ENCODE measurements at regions not wholly inside any gene's neighbourhood (a gene's known extent, or its start where the extent isn't known, plus 50 kb on each side); places are given as distances from the start of the nearest gene placed in this dataset.
A peak's percentile ranks its signal among the peaks of the same experiment; 100 is the strongest.

DNA sequence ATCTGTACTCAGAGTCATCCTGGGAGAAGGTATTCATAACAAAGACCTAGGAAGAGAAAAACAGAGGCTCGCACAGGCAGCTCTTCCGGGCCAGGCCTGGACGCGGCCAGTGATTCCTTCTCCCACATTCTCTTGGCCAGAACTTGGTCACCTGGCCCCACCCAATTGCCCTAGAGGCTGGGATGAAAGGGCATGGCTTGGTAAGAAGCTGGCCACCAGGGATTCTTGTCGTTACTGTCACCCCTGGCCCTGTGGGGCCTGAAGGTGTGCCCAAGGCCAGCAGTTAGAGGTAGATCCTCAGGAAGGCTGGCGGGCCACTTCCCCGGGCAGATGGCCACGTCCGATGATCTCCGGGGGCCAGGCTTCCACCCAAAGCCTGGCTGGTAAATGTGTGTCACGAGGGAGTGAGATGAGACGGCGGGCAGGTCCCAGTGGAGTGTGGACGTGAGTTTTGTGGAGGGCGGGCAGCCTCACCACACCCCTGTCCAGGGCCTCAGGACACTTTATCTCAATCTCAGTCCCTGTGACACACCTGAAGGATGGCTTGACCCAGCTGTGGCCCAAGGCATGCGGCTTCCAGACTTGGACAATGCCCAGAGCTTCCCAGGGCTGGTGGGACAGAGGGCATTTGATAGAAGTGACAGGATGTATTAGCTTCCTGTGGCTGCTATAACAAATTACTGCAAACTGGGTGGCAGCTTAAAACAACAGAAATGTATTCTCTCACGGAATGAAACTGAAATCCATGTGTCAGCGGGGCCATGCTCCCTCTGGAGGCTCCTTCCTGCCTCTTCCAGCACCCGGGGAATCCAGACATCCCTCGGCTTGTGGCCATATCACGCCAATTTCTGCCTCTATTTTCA, 66.3 kb upstream of the GSE1 start:
- H3K27ac Mint-ChIP-seq = peak overlapping the region in 1 of 3 donors; percentile 43
- H3K4me1 Mint-ChIP-seq = peaks cover 0 to 9% (median 0%) of the 10 kb centered on the region in 3 donors
- H3K9me3 Mint-ChIP-seq = peaks cover 0 to 3% (median 0%) of the 10 kb centered on the region in 3 donors
- no peaks in the 10 kb centered on the region for H3K27me3 Mint-ChIP-seq
- H3K36me3 Mint-ChIP-seq = no peaks in the 10 kb centered on the region
- peak overlapping the region in 1 of 4 donors; percentile 17 for H3K4me3 Mint-ChIP-seq

DNA sequence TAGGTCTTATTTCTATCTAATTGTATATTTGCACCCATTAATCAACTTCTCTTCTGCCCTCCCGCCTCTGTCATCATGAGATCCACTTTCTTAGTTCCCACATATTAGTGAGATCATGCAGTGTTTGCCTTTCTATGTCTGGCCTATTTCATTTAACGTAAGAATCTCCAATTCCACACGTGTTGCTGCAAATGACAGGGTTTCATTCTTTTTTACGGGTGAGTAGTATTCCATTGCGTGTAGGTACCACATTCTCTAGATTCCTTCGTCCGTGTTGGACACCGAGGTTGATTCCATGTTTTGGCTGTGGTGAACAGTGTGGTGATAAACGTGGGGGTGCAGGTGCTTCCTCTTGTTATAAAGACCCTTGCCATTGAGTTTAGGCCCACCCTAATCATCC, 64.7 kb upstream of the GSE1 start:
- no peaks in the 10 kb centered on the region for H3K27me3 Mint-ChIP-seq
- H3K36me3 Mint-ChIP-seq = no peaks in the 10 kb centered on the region
- H3K4me1 Mint-ChIP-seq = peaks cover 3 to 13% (median 5%) of the 10 kb centered on the region in 3 donors
- H3K4me3 Mint-ChIP-seq = no peak overlapping the region
- H3K9me3 Mint-ChIP-seq = peaks cover 0 to 3% (median 0%) of the 10 kb centered on the region in 3 donors
- no peak overlapping the region for H3K27ac Mint-ChIP-seq

DNA sequence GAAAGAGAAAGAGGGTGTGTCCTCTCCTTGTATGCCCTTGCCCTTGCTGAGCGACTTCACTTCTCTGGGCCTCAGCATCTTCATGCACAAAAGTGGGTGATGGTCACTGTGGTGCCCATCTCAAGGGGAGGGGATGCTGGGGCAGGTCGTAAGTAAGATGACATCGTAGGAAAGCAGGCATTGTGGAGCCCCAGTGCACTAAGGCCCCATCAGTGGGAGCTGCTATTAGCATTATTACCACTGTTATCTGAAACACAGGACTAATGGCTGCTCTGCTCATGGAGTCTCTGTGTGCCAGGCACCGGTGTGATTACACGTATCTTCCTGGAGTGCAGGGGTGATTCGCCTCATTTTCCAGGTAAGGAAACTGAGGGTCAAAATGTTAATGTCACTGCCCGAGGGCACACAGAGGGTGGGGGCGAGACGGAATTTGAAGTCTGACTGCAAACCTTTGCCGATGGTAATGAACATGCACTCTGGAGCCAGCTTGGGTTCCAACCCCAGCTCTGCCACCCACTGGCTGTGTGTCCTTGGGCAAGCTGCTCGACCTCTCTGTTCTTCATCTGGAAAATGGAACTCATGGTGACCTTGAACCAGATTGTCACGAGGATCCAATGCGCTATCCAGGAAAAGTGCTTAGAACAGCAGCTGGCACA, 63.2 kb upstream of the GSE1 start:
- peaks cover 7 to 22% (median 8%) of the 10 kb centered on the region in 3 donors for H3K4me1 Mint-ChIP-seq
- peaks cover 0 to 3% (median 0%) of the 10 kb centered on the region in 3 donors for H3K9me3 Mint-ChIP-seq
- no peaks in the 10 kb centered on the region for H3K27me3 Mint-ChIP-seq
- peak overlapping the region in 1 of 4 donors; percentile 80 for H3K4me3 Mint-ChIP-seq
- no peaks in the 10 kb centered on the region for H3K36me3 Mint-ChIP-seq
- peak overlapping the region in 1 of 3 donors; percentile 75 for H3K27ac Mint-ChIP-seq

DNA sequence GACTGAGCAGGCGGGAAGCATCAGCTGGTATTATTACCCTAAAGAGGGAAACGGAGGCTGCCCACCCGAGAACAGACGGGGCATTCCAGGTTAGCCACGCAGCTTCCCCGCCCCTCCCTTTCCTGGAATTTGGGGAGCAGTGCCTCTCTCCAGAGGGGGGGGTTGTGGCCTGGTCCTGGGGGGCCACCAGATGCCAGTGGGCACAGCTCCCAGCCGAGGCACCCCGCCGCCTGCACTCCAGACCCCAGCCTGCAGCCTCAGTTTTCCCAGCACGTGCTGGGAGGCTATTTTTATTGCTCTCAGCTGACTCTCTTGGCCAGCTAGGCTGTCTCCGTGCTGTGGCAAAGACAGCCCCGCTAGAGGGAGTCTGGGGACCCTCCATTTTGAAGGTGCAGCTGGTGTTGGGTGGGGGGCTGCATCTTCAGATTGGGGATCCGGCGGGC, 62.7 kb upstream of the GSE1 start:
- Mint-ChIP-seq H3K4me1 (peaks cover 7 to 21% (median 8%) of the 10 kb centered on the region in 3 donors), H3K9me3 (peaks cover 0 to 3% (median 0%) of the 10 kb centered on the region in 3 donors), H3K4me3 (peak overlapping the region in 1 of 4 donors; percentile 80), H3K27me3 (no peaks in the 10 kb centered on the region), H3K27ac (peak overlapping the region in 1 of 3 donors; percentile 75), H3K36me3 (no peaks in the 10 kb centered on the region)

DNA sequence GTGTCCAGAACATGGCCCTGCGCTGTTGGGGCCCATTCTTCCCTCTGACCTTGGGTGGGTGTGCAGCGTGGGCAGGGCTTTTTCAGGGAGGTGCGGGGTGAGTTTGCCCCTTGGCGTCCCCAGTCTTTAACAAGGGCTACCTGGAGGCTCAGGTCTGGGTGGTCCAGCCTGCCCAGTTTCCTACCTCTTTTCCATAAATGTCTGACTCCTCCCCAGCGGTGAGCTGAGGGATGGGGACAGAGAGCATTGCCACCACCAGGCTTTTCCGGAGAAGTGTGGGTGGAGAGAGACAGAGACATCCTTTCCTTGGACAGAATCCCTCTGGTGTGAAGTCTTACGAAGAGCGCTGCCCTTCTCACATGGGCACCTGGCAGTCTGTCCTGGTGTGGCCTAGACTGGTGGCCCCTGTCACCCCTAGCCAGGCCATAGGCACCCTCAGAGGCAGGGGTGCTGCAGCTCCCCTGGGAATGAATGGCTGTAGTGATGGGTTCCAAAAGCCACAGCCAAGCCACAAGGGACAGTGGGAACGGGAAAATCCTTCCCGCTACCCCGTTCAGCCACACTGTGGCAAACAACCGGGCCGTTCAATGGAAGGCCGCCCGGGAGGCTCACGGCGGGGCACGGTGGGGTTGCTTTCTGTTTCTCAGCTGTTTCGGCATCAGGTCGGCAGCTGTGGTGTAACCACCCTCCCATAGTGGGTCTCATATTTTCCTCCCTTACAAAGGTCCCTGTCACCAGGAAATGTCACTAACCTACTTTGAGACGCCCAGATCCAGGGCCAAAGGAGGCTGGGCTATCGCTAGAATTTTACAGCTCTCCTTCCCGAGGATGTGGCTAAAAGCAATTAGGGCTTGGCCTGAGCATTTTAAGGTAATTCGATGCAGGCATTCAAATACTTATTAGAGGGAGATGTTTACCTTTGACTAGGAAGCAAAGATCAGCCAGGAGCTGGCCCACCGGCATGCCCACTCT, 61.9 kb upstream of the GSE1 start:
- Mint-ChIP-seq H3K4me3 (peak overlapping the region; percentile 41 to 79 (median 73)), H3K9me3 (peaks cover 0 to 5% (median 0%) of the 10 kb centered on the region in 3 donors), H3K36me3 (no peaks in the 10 kb centered on the region), H3K27ac (peak overlapping the region in 2 of 3 donors; percentile 75 to 86), H3K4me1 (peaks cover 7 to 20% (median 10%) of the 10 kb centered on the region in 3 donors), H3K27me3 (no peaks in the 10 kb centered on the region)

DNA sequence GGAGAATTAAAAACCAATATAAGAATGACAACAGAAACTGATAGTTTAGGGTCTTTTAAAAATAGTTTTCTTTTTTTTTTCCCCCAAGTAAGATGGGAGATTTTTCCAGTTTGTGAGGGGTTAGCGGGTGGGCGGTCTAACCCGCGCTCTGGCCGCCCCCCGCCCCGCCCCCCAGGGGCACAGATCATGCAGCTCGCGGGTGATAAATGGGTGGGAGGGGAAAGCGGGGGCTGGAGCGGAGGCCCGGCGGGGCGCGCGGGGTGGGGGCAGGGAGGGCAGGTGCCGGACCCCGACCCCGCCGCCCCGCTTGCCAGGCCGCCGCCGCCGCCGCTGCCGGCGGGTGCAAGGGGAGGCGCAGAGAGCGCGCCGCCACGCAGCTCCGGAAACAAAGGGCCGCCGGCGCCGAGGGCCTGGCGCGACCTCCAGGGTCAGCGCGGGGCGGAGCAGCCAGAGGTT, 60.1 kb upstream of the GSE1 start:
- no peaks in the 10 kb centered on the region for H3K27me3 Mint-ChIP-seq

DNA sequence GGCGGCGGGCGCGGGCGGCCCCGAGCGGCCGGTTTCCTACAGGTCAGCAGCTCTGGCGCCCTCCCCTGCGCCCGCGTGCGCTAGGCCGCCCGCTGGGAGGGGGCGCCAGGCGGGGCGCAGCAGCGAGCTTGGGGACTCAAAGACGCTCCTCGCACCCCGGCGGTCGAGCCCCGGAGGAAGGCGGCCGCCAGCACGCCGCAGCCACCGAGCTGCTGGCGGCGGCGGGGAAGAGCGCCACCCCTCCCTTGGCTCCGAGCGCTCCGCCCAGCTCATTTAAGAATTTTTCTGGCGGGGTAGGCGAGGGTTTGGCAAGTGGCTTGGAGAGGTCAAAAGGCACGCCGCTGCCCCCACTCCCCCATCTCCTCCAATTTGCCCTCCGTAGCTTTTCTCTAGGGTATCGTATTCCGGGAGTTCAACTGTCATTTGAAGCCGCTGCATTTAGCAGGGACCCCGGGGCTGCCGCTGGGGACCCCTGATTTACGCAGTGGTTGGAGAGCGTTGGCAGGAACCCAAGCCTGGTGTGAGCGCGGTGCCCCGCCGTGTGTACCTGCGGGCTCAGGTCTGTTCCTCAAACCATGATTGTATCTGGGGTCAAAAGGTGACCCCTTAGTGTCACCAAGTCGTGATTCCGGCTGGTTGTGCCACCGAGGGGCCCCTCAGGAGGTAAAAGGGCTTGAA, 59.5 kb upstream of the GSE1 start:
- H3K36me3 Mint-ChIP-seq = no peaks in the 10 kb centered on the region
- H3K27me3 Mint-ChIP-seq = no peaks in the 10 kb centered on the region
- peaks cover 0 to 2% (median 0%) of the 10 kb centered on the region in 3 donors for H3K9me3 Mint-ChIP-seq
- peak overlapping the region; percentile 91 to 95 (median 93) for H3K27ac Mint-ChIP-seq
- H3K4me3 Mint-ChIP-seq = peak overlapping the region; percentile 91 to 98 (median 92)
- peaks cover 17 to 32% (median 17%) of the 10 kb centered on the region in 3 donors for H3K4me1 Mint-ChIP-seq

More for the DNA sequence above, 60.1 kb upstream of the GSE1 start:
- Mint-ChIP-seq H3K36me3 (no peaks in the 10 kb centered on the region), H3K4me3 (peak overlapping the region; percentile 78 to 94 (median 86)), H3K4me1 (peaks cover 12 to 27% (median 12%) of the 10 kb centered on the region in 3 donors), H3K9me3 (peaks cover 0 to 5% (median 0%) of the 10 kb centered on the region in 3 donors), H3K27ac (peak overlapping the region in 1 of 3 donors; percentile 61)

DNA sequence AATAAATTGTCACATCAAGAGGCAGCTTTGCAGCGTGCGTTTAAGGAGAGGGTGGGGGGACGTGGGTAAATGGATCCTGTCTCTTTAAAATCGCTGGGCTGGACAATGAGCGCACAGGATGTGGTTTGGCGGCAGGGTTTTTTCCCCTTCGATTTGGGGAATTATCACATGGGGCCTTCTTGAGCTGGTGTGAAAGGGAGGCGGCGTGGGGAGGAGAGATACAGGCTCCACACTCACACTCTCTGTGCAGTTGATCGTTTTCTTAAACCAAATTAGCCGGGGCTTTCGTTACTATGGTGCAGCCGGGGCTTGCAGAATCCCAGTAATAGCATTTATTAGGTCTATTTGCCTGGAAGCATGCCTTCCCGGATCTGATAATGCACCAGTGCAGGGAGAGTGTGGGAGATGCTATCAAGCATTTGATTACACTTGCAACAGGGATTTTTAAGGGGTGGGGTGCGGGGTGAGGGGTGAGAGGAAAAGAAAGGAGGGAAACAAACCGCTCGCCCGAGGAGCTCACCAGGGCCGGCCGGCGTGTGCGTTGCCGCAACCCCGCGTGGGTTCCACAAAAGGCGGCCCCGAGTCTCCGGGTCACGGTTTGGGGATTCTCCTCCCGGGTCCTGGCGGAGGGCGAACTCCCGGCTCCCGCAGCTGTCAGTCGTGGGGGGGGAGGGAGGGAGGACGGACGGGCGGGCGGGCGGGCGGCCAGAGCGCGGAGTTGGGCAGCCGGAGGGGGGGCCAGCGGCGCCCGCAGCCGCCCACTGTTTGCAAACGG, 58.8 kb upstream of the GSE1 start:
- Mint-ChIP-seq H3K9me3 (peaks cover 0 to 2% (median 0%) of the 10 kb centered on the region in 3 donors), H3K4me1 (peaks cover 22 to 32% (median 23%) of the 10 kb centered on the region in 3 donors), H3K27me3 (no peaks in the 10 kb centered on the region), H3K4me3 (peak overlapping the region; percentile 93 to 99 (median 97)), H3K36me3 (no peaks in the 10 kb centered on the region), H3K27ac (peak overlapping the region; percentile 95 to 99 (median 99))

DNA sequence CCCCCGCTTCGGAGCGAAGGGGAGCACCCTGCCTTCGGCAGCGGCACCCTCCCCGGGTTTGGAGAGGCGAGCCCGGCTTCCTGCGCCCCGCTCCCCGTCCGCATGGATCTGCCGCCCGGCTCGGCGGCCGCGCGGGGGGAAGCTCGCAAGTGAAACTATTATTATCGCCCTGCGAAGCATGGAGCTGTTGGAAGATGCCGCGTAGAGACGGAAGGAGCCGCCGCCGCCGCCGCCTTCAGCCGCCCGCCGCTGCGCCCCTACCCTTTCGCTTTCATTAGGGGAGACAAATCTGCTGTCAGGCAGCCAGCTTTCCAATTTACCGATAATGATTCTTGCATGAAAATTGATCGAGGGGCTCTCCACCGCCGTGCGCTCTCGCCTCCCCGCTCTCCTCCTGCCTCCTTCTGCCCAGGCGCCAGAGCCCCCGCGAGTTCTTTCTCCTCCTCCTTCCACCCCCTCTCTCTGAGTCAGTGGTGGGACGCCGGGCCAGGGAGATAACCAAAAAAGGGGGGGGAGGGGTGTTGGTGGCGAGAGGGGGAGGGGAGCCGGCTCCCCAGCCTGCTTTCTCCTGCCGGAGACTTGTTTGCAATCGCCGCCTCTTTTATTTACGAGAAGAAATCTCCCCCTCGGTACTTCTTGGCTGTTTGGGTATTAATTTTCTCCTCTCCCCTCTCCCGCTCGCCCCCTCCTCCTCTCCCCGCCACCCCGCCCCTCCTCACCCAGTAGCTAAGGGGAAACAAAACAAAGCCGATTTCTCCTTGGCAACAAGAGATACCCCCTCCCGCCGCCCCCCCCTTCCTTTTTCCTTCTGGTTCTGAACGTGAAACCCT, 58.0 kb upstream of the GSE1 start:
- Mint-ChIP-seq H3K36me3 (no peaks in the 10 kb centered on the region), H3K27me3 (no peaks in the 10 kb centered on the region), H3K27ac (peak overlapping the region; percentile 93 to 99 (median 99)), H3K9me3 (peaks cover 0 to 2% (median 0%) of the 10 kb centered on the region in 3 donors), H3K4me3 (peak overlapping the region; percentile 95 to 99 (median 98)), H3K4me1 (peaks cover 23 to 32% (median 26%) of the 10 kb centered on the region in 3 donors)

DNA sequence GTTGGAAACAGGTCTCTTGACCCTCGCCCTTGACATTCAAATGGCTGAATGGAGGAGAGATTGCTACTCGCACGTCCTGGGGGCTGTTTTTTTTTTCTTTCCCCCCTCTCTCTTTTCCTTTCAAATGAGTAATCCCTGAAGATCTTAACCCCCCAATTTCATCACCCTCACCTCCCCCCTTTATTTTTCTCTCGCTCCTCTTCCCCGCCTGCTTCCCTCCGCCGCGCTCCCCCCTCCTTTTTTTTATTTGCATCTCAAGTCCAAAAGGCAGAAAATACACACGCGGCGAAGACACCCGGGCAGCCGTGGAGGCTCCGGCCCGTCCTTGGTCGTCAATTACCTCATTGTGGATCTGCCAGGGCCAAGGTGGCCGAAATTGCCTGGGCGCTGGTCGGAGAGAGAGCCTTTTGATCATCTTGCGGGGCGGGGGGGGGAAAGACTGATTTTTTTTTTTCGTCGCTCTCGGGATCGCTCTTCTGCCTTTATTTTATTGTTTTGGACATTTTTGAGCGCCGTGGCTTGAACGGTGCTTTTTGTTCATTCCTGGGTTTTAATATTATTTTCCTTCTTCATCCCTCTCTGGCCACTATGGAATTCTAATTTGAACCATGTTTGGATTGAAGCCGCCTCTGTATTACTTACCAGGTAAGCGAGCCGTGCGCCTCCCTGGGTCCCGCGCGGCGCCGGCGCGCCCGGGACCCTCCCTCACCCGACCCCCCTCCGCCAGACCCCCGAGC, 57.2 kb upstream of the GSE1 start:
- Mint-ChIP-seq H3K27me3 (no peaks in the 10 kb centered on the region), H3K36me3 (no peaks in the 10 kb centered on the region), H3K4me3 (peak overlapping the region; percentile 95 to 99 (median 98)), H3K4me1 (peaks cover 23 to 32% (median 30%) of the 10 kb centered on the region in 3 donors), H3K9me3 (peaks cover 0 to 2% (median 0%) of the 10 kb centered on the region in 3 donors), H3K27ac (peak overlapping the region; percentile 93 to 99 (median 99))

DNA sequence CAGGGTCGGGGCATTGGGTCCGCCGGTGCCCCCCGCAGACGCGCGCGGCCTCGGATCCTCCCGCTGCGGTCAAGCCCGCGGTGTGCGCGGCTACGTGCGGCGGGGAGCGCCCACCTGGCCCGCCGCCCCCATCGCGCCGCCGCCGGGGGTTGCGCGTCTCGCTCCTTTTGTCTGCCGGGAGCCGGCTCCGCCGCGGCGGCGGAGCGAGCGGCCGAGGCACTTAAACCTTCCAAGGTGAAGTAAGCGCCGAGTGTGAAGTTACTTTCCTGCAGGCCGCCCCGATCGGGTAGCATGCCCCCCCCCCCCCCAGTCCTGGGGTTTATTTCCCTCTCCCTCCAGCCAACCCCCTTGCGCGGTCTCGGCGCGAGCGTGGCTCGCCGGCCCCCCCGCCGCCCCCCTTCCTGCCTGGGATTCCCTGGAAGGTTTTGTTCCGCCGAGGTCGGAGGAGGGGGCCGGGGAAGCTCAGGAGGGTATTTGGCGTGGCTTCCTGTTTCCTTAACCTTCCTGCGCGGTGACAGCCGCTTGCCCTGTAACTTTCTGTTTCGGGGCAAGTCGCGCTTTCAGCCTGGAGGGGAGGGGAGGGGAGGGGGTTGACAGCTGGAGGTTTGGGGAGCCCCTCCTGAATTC, 56.6 kb upstream of the GSE1 start:
- peaks cover 23 to 30% (median 30%) of the 10 kb centered on the region in 3 donors for H3K4me1 Mint-ChIP-seq
- H3K9me3 Mint-ChIP-seq = peaks cover 0 to 2% (median 0%) of the 10 kb centered on the region in 3 donors
- no peaks in the 10 kb centered on the region for H3K27me3 Mint-ChIP-seq
- H3K27ac Mint-ChIP-seq = peak overlapping the region in 2 of 3 donors; percentile 99
- H3K36me3 Mint-ChIP-seq = no peaks in the 10 kb centered on the region
- H3K4me3 Mint-ChIP-seq = peak overlapping the region; percentile 94 to 99 (median 96)
